ENCODE measurements at regions not wholly inside any gene's neighbourhood (a gene's known extent, or its start where the extent isn't known, plus 50 kb on each side); places are given as distances from the start of the nearest gene placed in this dataset.

GRCh38 chr2:19256121-19256601 is 102.3 kb downstream of the OSR1 start:
- no peak for TF ChIP-seq CTCF (IDR thresholded peaks at IDR 0.05)
- no peak for DNase-seq (ENCODE audit: low spot score)
- H3K9me3 Mint-ChIP-seq (ENCODE audit: low read depth), result peaks cover 12% of the 10 kb centered on the region
- H3K4me3 Mint-ChIP-seq (ENCODE audit: unreplicated experiment), result no peak overlapping the region
- H3K27me3 Mint-ChIP-seq (ENCODE audit: low read depth), result peaks cover 4% of the 10 kb centered on the region
- peaks cover 10% of the 10 kb centered on the region for H3K4me1 Mint-ChIP-seq (ENCODE audit: low read depth)
- no peak overlapping the region for H3K27ac Mint-ChIP-seq (ENCODE audit: unreplicated experiment)
- peaks cover 7% of the 10 kb centered on the region for H3K36me3 Mint-ChIP-seq (ENCODE audit: low read depth)

GRCh38 chr2:19255481-19255880 is 102.9 kb downstream of the OSR1 start:
- TF ChIP-seq CTCF (IDR thresholded peaks at IDR 0.05), result no peak
- Mint-ChIP-seq H3K4me3 (ENCODE audit: unreplicated experiment) (no peak overlapping the region), H3K27me3 (ENCODE audit: low read depth) (peaks cover 4% of the 10 kb centered on the region), H3K4me1 (ENCODE audit: low read depth) (peaks cover 10% of the 10 kb centered on the region), H3K36me3 (ENCODE audit: low read depth) (peaks cover 7% of the 10 kb centered on the region), H3K9me3 (ENCODE audit: low read depth) (peaks cover 12% of the 10 kb centered on the region), H3K27ac (ENCODE audit: unreplicated experiment) (no peak overlapping the region)
- DNase-seq (ENCODE audit: low spot score), result no peak

GRCh38 chr2:19251554-19251953 is 106.9 kb downstream of the OSR1 start:
- no peak overlapping the region for H3K4me3 Mint-ChIP-seq (ENCODE audit: unreplicated experiment)
- H3K36me3 Mint-ChIP-seq (ENCODE audit: low read depth), result peaks cover 5% of the 10 kb centered on the region
- no peak overlapping the region for H3K27ac Mint-ChIP-seq (ENCODE audit: unreplicated experiment)
- no peak for DNase-seq (ENCODE audit: low spot score)
- peaks cover 4% of the 10 kb centered on the region for H3K27me3 Mint-ChIP-seq (ENCODE audit: low read depth)
- peaks cover 8% of the 10 kb centered on the region for H3K4me1 Mint-ChIP-seq (ENCODE audit: low read depth)
- TF ChIP-seq CTCF (IDR thresholded peaks at IDR 0.05), result no peak
- H3K9me3 Mint-ChIP-seq (ENCODE audit: low read depth), result peaks cover 3% of the 10 kb centered on the region

- Mint-ChIP-seq H3K27me3 (ENCODE audit: low read depth) (peaks cover 4% of the 10 kb centered on the region), H3K27ac (ENCODE audit: unreplicated experiment) (no peak overlapping the region), H3K9me3 (ENCODE audit: low read depth) (peaks cover 3% of the 10 kb centered on the region), H3K36me3 (ENCODE audit: low read depth) (peaks cover 5% of the 10 kb centered on the region), H3K4me1 (ENCODE audit: low read depth) (peaks cover 2% of the 10 kb centered on the region), H3K4me3 (ENCODE audit: unreplicated experiment) (no peak overlapping the region)
- TF ChIP-seq CTCF (IDR thresholded peaks at IDR 0.05), result no peak
- no peak for DNase-seq (ENCODE audit: low spot score)
Observed at GRCh38 chr2:19250906-19251305, 107.5 kb downstream of the OSR1 start.

- H3K4me1 Mint-ChIP-seq (ENCODE audit: low read depth), result no peaks in the 10 kb centered on the region
- H3K27ac Mint-ChIP-seq (ENCODE audit: unreplicated experiment), result no peak overlapping the region
- no peaks in the 10 kb centered on the region for H3K36me3 Mint-ChIP-seq (ENCODE audit: low read depth)
- peaks cover 4% of the 10 kb centered on the region for H3K27me3 Mint-ChIP-seq (ENCODE audit: low read depth)
- no peaks in the 10 kb centered on the region for H3K9me3 Mint-ChIP-seq (ENCODE audit: low read depth)
- DNase-seq (ENCODE audit: low spot score), result no peak
- TF ChIP-seq CTCF (IDR thresholded peaks at IDR 0.05), result no peak
- no peak overlapping the region for H3K4me3 Mint-ChIP-seq (ENCODE audit: unreplicated experiment)
Observed at GRCh38 chr2:19247186-19247585, 111.2 kb downstream of the OSR1 start.
